HCT116 (cell line): ENCODE measurements at regions not wholly inside any gene's neighbourhood (a gene's known extent, or its start where the extent isn't known, plus 50 kb on each side); places are given as distances from the start of the nearest gene placed in this dataset.

Source experiments
- ATAC-seq: fragments of 200-7000 bp; cut with Tn5 transposase; 2 replicates; pipeline ENCODE4 v1.9.1; 2020; ENCODE audit warnings: mild to moderate bottlenecking, moderate library complexity
- BruUV-seq: library from RNA; stranded (reverse); fragments of 400-500 nt; replicated peaks from 2 replicates; lab custom pipeline; 2021; lab: Mats Ljungman, UMichigan
- CTCF ChIA-PET: fragments of 300-600 bp; sonication (Branson Sonifier 250); formaldehyde crosslinking; loops from one replicate; lab custom pipeline; 2021; ENCODE audit warnings: antibody characterized with exemption; lab: Charles Lee
- POLR2A ChIA-PET: fragments of 300-600, 350-600 bp; sonication (Branson Sonifier 250); formaldehyde crosslinking; loops from one replicate; lab custom pipeline; 2021; ENCODE audit warnings: antibody characterized with exemption; lab: Charles Lee
- RAD21 ChIA-PET, 2 experiments: fragments of 300-600 bp; sonication (Branson Sonifier 250); formaldehyde crosslinking; loops; one replicate each; lab custom pipeline; 2023; ENCODE audit warnings: low total read pairs in 2 of 2; ENCODE audit not compliant: uncharacterized antibody in 2 of 2, unreplicated experiment in 2 of 2, low non-redundant PET in 1 of 2; lab: Charles Lee
- DNase-seq: peaks from one replicate; pipeline ENCODE4 v3.0.0-alpha.2; 2010; ENCODE audit warnings: low read depth, low spot score
- H2AFZ ChIP-seq: fragments of 200-600 bp; shearing (Covaris generic), sonication (generic); 2 replicates; pipeline ENCODE4 v1.6.1; 2017; ENCODE audit warnings: low read depth, mixed run types, mixed read lengths, antibody characterized with exemption, low read length; ENCODE audit not compliant: poor library complexity, severe bottlenecking
- H3K27ac ChIP-seq: 2 replicates; pipeline ENCODE4 v1.5.1; 2012; ENCODE audit warnings: low read depth, low read length
- H3K27me3 ChIP-seq: fragments of 200-600 bp; sonication (generic); 2 replicates; pipeline ENCODE4 v1.6.1; 2016; ENCODE audit warnings: mixed run types, low read length, mixed read lengths; ENCODE audit not compliant: insufficient read depth
- H3K36me3 ChIP-seq, 2 experiments: fragments of 200-500 bp in 1 of 2; fragments of 200-600 bp in 1 of 2; sonication (Bioruptor generic) in 1 of 2; sonication (generic) in 1 of 2; 2 replicates each; pipeline versions ENCODE4 v1.5.1 to v1.6.1; 2014 to 2016; ENCODE audit warnings: low read length in 2 of 2, inconsistent platforms in 1 of 2, mixed read lengths in 1 of 2, mixed run types in 1 of 2; ENCODE audit not compliant: insufficient read depth in 2 of 2, control insufficient read depth in 1 of 2
- H3K4me1 ChIP-seq, 2 experiments: fragments of 200-600 bp in 1 of 2; sonication (generic) in 1 of 2; 2 replicates each; pipeline versions ENCODE4 v1.5.1 to v1.6.1; 2012 to 2017; ENCODE audit warnings: low read length in 2 of 2, inconsistent platforms in 1 of 2, mild to moderate bottlenecking in 1 of 2, mixed read lengths in 1 of 2, mixed run types in 1 of 2, moderate library complexity in 1 of 2; ENCODE audit not compliant: insufficient read depth in 2 of 2, control insufficient read depth in 1 of 2
- H3K4me2 ChIP-seq: fragments of 200-600 bp; sonication (generic); 2 replicates; pipeline ENCODE4 v1.6.1; 2017; ENCODE audit warnings: mixed run types, low read length, mixed read lengths
- H3K4me3 ChIP-seq, 2 experiments: fragments of 200-600 bp in 1 of 2; sonication (generic) in 1 of 2; replicated peaks in 1 of 2; 2 replicates each; pipeline ENCODE4 v1.5.1; 2011 to 2016; ENCODE audit warnings: low read length in 2 of 2, control low read depth in 1 of 2, low read depth in 1 of 2, mild to moderate bottlenecking in 1 of 2, mixed read lengths in 1 of 2, mixed run types in 1 of 2
- H3K79me2 ChIP-seq: fragments of 200-600 bp; sonication (generic); 2 replicates; pipeline ENCODE4 v1.6.1; 2017; ENCODE audit warnings: mild to moderate bottlenecking, mixed run types, low read length, moderate library complexity, mixed read lengths; ENCODE audit not compliant: insufficient read depth
- H3K9ac ChIP-seq: fragments of 200-600 bp; sonication (generic); 2 replicates; pipeline ENCODE4 v1.6.1; 2016; ENCODE audit warnings: low read length, mixed read lengths
- H3K9me2 ChIP-seq: fragments of 200-600 bp; sonication (generic), shearing (Covaris generic); 2 replicates; pipeline ENCODE4 v1.6.1; 2017; ENCODE audit warnings: mixed run types, mild to moderate bottlenecking, moderate library complexity; ENCODE audit not compliant: insufficient read depth
- H3K9me3 ChIP-seq, 2 experiments: fragments of 200-500 bp in 1 of 2; fragments of 200-600 bp in 1 of 2; sonication (Bioruptor generic) in 1 of 2; sonication (generic) in 1 of 2; 2 replicates each; pipeline ENCODE4 v1.6.1; 2014 to 2017; ENCODE audit warnings: low read length in 2 of 2, mixed read lengths in 2 of 2, inconsistent platforms in 1 of 2, low read depth in 1 of 2, mild to moderate bottlenecking in 1 of 2, mixed run types in 1 of 2, moderate library complexity in 1 of 2; ENCODE audit not compliant: control insufficient read depth in 1 of 2, insufficient read depth in 1 of 2
- H4K20me1 ChIP-seq: fragments of 200-600 bp; sonication (generic), shearing (Covaris generic); 2 replicates; pipeline ENCODE4 v1.6.1; 2017; ENCODE audit warnings: mixed run types, mild to moderate bottlenecking, moderate library complexity; ENCODE audit not compliant: insufficient read depth
- ATF3 ChIP-seq: IDR thresholded peaks from 2 replicates; pipeline ENCODE4 v1.6.1; 2012
- CBX3 ChIP-seq: IDR thresholded peaks from 2 replicates; pipeline ENCODE4 v1.6.1; 2012; ENCODE audit warnings: low read depth
- CEBPB ChIP-seq: IDR thresholded peaks from 2 replicates; pipeline ENCODE4 v1.6.1; 2012; ENCODE audit warnings: low read depth
- EGR1 ChIP-seq: IDR thresholded peaks from 2 replicates; pipeline ENCODE4 v1.6.1; 2012; ENCODE audit warnings: low read depth
- ELF1 ChIP-seq: IDR thresholded peaks from 2 replicates; pipeline ENCODE4 v1.6.1; 2012; ENCODE audit warnings: low read depth, borderline replicate concordance
- EZH2 ChIP-seq: fragments of 200-600 bp; sonication (generic); IDR thresholded peaks from 2 replicates; pipeline ENCODE4 v1.6.1; 2017; ENCODE audit warnings: antibody characterized with exemption, mixed run types
- FOSL1 ChIP-seq: IDR thresholded peaks from 2 replicates; pipeline ENCODE4 v1.6.1; 2012; ENCODE audit warnings: low read depth
- JUND ChIP-seq: IDR thresholded peaks from 2 replicates; pipeline ENCODE4 v1.6.1; 2012
- POLR2A ChIP-seq: IDR thresholded peaks from 2 replicates; pipeline ENCODE4 v1.7.0; 2011; ENCODE audit warnings: borderline replicate concordance; ENCODE audit not compliant: insufficient read depth, insufficient read length; ENCODE audit errors: extremely low read depth
- POLR2AphosphoS5 ChIP-seq: IDR thresholded peaks from 2 replicates; pipeline ENCODE4 v1.6.1; 2011; ENCODE audit warnings: mild to moderate bottlenecking, low read depth, low read length, moderate library complexity
- REST ChIP-seq: IDR thresholded peaks from 2 replicates; pipeline ENCODE4 v1.6.1; 2012; ENCODE audit warnings: low read depth
- SIN3A ChIP-seq: IDR thresholded peaks from 2 replicates; pipeline ENCODE4 v1.6.1; 2012; ENCODE audit warnings: low read depth
- SRF ChIP-seq: IDR thresholded peaks from 2 replicates; pipeline ENCODE4 v1.6.1; 2012; ENCODE audit warnings: low read depth
- TCF7L2 ChIP-seq: IDR thresholded peaks from 2 replicates; pipeline ENCODE4 v1.7.0; 2011; ENCODE audit warnings: borderline replicate concordance, inconsistent platforms; ENCODE audit not compliant: insufficient read depth, insufficient read length; ENCODE audit errors: extremely low read depth
- YY1 ChIP-seq: IDR thresholded peaks from 2 replicates; pipeline ENCODE4 v1.6.1; 2011; ENCODE audit warnings: low read length, low read depth, moderate library complexity, mild to moderate bottlenecking; ENCODE audit not compliant: insufficient replicate concordance; ENCODE audit errors: extremely low read depth
- ZFX ChIP-seq: fragments of 450-650 bp; IDR thresholded peaks from 2 replicates; pipeline ENCODE4 v1.6.1; 2017
- ZNF274 ChIP-seq: fragments of 200-500 bp; sonication (Bioruptor generic); IDR thresholded peaks from 2 replicates; pipeline ENCODE4 v1.6.1; 2014; ENCODE audit warnings: mild to moderate bottlenecking, low read depth, low read length, inconsistent platforms
- intact Hi-C: fragments of 100-400 bp; cut with micrococcal nuclease; formaldehyde crosslinking; loops from 2 replicates; pipeline ENCODE4 v1.10.0; 2022
- TF ChIP-seq, protein P1 (sequence below): IDR thresholded peaks from 2 replicates; pipeline ENCODE4 v1.6.1; 2011; ENCODE audit warnings: mild to moderate bottlenecking, low read length, moderate library complexity; ENCODE audit not compliant: insufficient replicate concordance; ENCODE audit errors: extremely low read depth
- TF ChIP-seq, protein P2 (sequence below), 3 experiments: fragments of 200-600 bp in 1 of 3; sonication (generic) in 1 of 3; IDR thresholded peaks in 2 of 3; conservative IDR thresholded peaks in 1 of 3; 2 replicates each; pipeline ENCODE4 v1.5.1; 2012 to 2017; ENCODE audit warnings: low read depth in 2 of 3, low read length in 2 of 3, antibody characterized with exemption in 1 of 3, borderline replicate concordance in 1 of 3, control low read depth in 1 of 3, mild to moderate bottlenecking in 1 of 3, mixed read lengths in 1 of 3, mixed run types in 1 of 3, moderate library complexity in 1 of 3; ENCODE audit not compliant: insufficient read depth in 1 of 3

DNA sequence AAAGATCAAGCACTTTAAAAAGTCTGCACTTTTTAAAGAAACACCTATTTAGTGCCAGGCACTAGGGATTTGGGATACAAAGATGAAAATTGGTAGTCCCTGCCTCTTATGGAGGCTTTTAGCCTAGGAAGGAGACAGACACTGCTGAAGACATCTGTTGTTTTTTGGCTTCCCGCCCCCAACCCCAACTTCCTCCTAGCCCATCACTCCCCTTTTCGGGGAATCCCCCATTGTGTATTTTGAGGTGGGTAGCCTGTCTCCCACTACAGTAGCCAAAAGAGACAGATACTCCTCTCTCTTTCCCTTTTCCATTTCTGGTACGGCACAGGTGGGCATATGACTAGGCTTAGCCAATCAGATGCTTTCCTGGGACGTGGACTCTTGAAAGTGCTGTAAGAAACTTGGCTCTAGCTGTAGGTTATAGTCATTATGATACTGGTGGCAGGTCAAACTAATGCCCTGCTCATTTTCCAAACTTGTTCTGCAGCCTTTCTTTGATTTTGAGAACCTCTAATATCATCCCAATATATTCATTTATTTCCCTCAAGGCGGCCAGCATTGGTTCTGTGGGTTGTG is 194.6 kb upstream of the RBPJ start:
- Histone ChIP-seq H3K27ac (no peak overlapping the region), H3K9ac (no peak overlapping the region), H3K9me2 (no peaks in the 10 kb centered on the region), H4K20me1 (no peaks in the 10 kb centered on the region), H3K79me2 (no peaks in the 10 kb centered on the region), H3K4me3 (no peak overlapping the region), H3K4me1 (peaks cover 0 to 7% of the 10 kb centered on the region in 2 experiments; a peak in 1 of 4 replicates), H2AFZ (no peak overlapping the region), H3K36me3 (no peaks in the 10 kb centered on the region), H3K27me3 (no peaks in the 10 kb centered on the region), H3K9me3 (no peaks in the 10 kb centered on the region), H3K4me2 (no peak overlapping the region)
- intact Hi-C loops, result no loop called here
- BruUV-seq, result no TSS peak
- POLR2A ChIA-PET, result no interaction called here
- CTCF ChIA-PET, result no interaction called here
- DNase-seq, result no peak
- ATAC-seq, result no peak
- RAD21 ChIA-PET, result no interaction called here
- TF ChIP-seq, protein P1, sequence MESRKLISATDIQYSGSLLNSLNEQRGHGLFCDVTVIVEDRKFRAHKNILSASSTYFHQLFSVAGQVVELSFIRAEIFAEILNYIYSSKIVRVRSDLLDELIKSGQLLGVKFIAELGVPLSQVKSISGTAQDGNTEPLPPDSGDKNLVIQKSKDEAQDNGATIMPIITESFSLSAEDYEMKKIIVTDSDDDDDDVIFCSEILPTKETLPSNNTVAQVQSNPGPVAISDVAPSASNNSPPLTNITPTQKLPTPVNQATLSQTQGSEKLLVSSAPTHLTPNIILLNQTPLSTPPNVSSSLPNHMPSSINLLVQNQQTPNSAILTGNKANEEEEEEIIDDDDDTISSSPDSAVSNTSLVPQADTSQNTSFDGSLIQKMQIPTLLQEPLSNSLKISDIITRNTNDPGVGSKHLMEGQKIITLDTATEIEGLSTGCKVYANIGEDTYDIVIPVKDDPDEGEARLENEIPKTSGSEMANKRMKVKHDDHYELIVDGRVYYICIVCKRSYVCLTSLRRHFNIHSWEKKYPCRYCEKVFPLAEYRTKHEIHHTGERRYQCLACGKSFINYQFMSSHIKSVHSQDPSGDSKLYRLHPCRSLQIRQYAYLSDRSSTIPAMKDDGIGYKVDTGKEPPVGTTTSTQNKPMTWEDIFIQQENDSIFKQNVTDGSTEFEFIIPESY, result no peak
- no peak for TF ChIP-seq ELF1
- TF ChIP-seq JUND, result no peak
- TF ChIP-seq FOSL1, result no peak
- TF ChIP-seq YY1, result no peak
- TF ChIP-seq REST, result no peak
- TF ChIP-seq TCF7L2, result no peak
- no peak for TF ChIP-seq ATF3
- no peak for TF ChIP-seq CBX3
- TF ChIP-seq ZFX, result no peak
- TF ChIP-seq CEBPB, result no peak
- no peak for TF ChIP-seq SRF
- TF ChIP-seq, protein P2, sequence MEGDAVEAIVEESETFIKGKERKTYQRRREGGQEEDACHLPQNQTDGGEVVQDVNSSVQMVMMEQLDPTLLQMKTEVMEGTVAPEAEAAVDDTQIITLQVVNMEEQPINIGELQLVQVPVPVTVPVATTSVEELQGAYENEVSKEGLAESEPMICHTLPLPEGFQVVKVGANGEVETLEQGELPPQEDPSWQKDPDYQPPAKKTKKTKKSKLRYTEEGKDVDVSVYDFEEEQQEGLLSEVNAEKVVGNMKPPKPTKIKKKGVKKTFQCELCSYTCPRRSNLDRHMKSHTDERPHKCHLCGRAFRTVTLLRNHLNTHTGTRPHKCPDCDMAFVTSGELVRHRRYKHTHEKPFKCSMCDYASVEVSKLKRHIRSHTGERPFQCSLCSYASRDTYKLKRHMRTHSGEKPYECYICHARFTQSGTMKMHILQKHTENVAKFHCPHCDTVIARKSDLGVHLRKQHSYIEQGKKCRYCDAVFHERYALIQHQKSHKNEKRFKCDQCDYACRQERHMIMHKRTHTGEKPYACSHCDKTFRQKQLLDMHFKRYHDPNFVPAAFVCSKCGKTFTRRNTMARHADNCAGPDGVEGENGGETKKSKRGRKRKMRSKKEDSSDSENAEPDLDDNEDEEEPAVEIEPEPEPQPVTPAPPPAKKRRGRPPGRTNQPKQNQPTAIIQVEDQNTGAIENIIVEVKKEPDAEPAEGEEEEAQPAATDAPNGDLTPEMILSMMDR (IDR thresholded peaks at IDR 0.05 in 2 of 3, conservative IDR thresholded peaks at IDR 0.05 in 1 of 3; ENCODE audit: borderline replicate concordance in 1 of 3, insufficient read depth in 1 of 3, low read depth in 2 of 3, low read length in 2 of 3), result no peak
- TF ChIP-seq ZNF274, result no peak
- TF ChIP-seq POLR2AphosphoS5, result no peak
- no peak for TF ChIP-seq EZH2
- no peak for TF ChIP-seq EGR1
- TF ChIP-seq POLR2A, result no peak
- TF ChIP-seq SIN3A, result no peak
